Sigmoid colon (tissue), 4 donors: ENCODE measurements at regions not wholly inside any gene's neighbourhood (a gene's known extent, or its start where the extent isn't known, plus 50 kb on each side); places are given as distances from the start of the nearest gene placed in this dataset.

ENCODE experiments used
- CTCF ChIP-seq, 4 experiments: fragments of 450-650 bp in 3 of 4; fragments of 200-600 bp in 1 of 4; IDR thresholded peaks; one replicate each; pipeline ENCODE4 v1.5.1; 2016 to 2019; ENCODE audit warnings: antibody characterized with exemption in 4 of 4, mild to moderate bottlenecking in 3 of 4, moderate library complexity in 2 of 4
- EP300 ChIP-seq, 4 donors: sonication (generic); formaldehyde crosslinking; IDR thresholded peaks; one replicate each; pipeline ENCODE4 v1.6.1; 2017; ENCODE audit warnings: antibody characterized with exemption in 4 of 4
- POLR2A ChIP-seq, 2 donors: fragments of 450-650 bp; IDR thresholded peaks; one replicate each; pipeline ENCODE4 v1.6.1; 2016; ENCODE audit warnings: antibody characterized with exemption in 2 of 2, mild to moderate bottlenecking in 2 of 2, moderate library complexity in 2 of 2
- POLR2AphosphoS5 ChIP-seq, 4 donors: sonication (generic); formaldehyde crosslinking; IDR thresholded peaks; one replicate each; pipeline ENCODE4 v1.6.1; 2017; ENCODE audit warnings: antibody characterized with exemption in 4 of 4

GRCh38 chr10:131825150-131825848 is 75.5 kb upstream of the PPP2R2D start:
- TF ChIP-seq POLR2A (IDR thresholded peaks at IDR 0.05), result no peak
- no peak for TF ChIP-seq CTCF (IDR thresholded peaks at IDR 0.05)
- TF ChIP-seq POLR2AphosphoS5 (IDR thresholded peaks at IDR 0.05), result no peak
- TF ChIP-seq EP300 (IDR thresholded peaks at IDR 0.05), result no peak
